Nucleus accumbens (tissue), 56 donors: ENCODE measurements at regions not wholly inside any gene's neighbourhood (a gene's known extent, or its start where the extent isn't known, plus 50 kb on each side); places are given as distances from the start of the nearest gene placed in this dataset.

Experiments used
- DNase-seq, 56 donors: peaks; one replicate each; lab custom pipeline; 2025; lab: John Stamatoyannopoulos, UW

DNA sequence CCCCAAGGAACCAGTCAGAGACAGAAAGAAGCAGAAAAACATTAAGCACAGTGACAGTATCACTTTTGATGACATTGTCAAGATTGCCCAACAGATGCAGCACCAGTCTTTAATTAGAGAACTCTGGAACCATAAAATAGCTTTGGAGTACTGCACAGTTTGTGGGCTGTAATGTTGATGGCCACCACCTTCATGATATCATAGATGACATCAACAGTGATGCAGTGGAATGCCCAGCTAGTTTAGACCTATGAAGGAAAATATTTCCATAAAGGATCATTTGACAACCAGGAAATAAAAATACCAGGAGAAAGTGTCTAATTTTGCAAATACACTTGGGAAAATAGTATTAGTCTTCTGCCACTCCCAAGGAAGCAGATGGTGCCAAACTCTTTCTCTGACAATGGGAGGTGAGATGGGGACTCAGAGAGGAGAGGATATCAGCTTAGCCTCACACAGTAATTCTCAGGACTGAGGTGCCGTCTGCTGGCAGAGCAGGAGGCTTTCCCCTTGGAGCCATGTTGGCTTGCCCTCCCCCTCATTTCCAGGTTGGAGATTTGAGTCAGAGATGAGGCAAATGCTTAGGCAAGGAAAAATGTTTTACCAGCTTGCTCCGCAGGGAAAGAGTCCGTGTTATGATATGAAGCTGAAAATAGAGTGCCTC, 107.5 kb upstream of the CELF4 start:
- peak in 2 of 56 donors; percentile 12 to 33 for DNase-seq

DNA sequence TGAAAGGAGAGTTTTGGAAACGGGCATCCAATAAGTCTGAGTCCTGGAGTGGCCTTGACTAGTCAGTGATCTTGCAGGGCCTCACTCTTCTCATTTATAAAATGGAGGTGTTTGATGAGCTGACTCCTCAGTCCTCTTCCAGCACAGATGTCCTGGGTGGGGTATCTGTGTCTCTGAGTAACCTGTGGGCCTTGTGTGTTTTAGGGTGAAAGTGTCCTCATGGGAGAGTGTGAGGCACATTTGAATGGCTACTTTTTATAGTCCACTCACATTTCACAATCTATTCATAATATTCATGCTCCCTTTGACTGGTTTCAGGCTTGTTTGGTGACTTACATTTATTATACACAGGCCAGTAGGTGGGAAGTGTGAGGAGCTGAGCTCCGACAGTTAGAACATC, 106.4 kb upstream of the CELF4 start:
- no peak for DNase-seq

DNA sequence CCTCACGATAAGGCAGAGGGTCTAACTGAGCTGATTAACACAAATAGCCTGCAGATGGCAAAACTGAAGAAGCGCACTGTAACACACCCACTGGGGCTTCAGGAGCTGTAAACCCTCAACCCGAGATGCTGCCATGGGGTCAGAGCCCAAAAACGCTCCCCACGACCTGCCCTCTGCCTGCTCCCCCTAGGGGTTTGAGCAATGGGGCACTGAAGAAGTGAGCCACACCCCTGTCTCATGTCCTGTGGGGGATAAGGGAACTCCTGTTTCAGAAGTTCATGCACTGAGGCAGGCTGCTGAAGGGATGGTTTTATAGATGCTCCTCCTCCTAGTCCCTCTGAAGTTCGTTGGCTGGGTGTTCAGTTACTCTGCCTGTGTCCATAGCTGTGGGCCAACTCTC, 105.9 kb upstream of the CELF4 start:
- no peak for DNase-seq

DNA sequence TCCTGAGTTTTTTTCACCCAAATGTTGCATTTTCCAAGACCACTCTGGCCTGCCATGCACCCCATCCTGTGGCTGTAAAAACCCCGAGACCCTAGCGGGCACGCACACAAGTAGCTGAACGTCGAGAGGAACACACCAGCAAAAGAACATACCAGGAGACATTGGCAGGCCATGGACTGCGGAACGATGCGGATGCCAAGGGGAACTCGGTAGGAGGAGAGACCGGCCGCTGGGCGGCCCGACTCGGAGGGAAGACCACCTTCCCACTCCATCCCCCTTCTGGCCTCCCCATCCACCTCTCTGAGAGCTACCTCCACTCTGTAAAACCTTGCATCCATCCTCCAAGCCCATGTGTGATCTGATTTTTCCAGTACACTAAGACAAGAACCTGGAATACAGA, 105.5 kb upstream of the CELF4 start:
- no peak for DNase-seq

DNA sequence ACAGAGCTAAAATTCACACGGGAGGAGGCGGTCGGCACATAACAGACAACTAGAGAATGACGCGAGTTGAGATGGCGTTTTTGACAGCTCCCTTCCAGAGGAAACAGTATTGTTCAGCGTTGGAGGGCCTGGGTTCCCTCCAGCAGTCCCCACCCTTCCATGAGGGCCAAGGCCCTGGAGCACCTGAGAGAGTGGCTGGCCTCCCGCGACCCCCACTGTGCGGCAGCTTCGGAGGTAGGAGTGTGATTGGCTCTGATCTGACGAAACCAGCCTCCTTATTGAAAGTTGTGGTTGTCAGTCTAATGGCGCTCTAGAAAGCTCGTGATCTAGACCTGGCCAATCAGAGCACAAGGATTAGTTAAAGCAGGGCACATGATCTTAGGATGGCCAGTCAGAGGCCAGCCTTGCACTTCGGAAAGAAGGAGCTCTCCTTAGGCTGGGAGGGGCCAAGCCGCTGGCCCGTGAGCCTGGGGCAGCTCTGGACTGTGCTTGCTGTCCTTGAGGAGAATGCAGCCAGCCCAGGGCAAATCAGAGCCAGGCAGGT, 104.5 kb upstream of the CELF4 start:
- peak in 1 of 56 donors; percentile 15 for DNase-seq

DNA sequence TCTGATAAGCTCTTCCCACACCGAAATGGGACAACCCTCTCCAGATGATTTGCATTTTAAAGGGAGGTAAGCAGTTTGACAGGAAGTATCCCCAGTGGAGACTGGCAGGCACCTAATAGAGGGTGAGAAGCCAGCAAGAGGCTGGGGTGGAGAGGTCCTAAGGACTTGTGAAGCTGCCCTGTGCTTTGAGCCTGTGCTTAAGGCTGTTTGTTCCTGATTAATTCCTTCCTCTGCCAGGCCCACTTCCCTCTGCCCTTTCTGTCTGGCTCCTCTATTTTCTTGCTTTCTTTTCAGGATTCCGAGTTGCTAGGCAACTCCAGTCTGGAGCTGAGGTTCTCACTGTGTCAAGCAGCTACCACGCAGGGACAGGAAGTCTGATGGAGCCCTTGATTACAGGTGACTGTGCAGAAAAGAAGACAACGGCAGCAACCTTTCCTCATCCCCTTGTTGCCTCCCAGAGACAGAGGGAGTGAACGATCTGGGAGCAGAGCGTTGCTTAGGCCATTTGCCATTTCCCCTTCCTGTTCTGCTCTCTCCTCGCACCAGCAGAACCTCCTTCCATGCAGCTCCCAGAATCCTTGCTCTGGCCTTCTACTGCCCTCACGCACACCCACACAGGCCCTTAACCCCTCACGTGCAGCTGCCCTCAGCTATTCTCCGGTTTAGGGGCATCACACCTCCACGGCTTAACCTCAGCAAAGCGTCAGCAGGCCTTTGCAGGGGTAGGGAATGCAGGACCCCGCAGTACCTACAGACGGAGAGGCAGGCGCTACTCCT, 103.6 kb upstream of the CELF4 start:
- DNase-seq = peak in 26 of 56 donors; percentile 8 to 66 (median 34)

DNA sequence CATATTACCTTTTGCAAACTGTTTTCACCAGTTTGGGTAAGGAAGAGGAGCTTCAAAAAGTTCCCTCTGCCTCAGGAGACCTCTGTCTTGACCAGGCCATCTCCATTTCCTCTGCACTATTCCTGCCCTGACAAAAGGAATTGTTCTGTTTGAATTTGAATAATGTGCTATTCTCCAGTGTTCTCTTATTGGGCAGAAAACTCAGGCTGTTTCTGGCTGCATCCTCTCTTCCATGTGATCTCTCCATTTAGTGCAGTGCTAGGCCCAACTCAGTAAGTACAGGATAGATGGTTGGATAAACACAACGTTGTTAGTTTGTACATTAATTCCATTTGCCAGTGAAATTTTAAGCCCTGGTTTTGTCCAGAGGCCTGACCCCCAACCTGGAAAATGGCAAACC, 102.2 kb upstream of the CELF4 start:
- DNase-seq = no peak

DNA sequence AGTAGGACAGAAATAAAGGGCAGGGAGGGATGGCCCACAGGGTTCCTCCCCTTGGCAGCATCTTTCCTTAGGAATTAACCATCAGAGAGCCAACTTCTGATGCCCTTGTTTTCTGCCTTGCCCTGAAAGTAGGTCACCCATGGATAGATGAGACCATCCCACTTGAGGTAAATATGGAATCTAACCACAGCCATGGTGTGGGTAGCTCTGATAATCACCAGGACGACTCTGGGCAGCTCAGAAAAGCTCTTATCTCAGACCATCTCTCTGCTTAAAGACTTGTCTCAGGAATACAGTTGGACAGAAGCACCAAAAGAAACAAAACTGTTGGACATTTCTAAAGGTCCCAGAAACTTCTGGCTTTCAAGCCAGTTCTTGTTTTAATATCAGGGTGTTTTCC, 101.4 kb upstream of the CELF4 start:
- no peak for DNase-seq

DNA sequence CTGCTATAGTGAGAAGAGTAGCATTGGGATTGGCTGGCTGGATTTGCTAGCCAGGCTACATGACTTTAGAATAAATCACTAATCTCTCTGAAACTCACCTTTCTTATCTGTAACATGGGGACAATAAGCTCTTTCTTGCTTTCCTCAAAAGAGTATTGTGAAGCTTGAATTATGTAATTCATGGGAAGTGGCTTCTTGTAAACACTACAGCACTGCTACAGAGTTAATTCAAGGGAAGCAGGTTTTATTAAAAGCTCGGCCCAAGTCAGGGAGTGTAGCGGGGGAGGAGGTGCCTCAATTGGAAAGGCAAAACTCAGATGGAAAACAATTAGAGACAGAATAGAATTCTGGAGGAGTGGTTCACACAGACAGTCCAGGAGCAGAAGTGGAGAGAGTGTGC, 100.9 kb upstream of the CELF4 start:
- no peak for DNase-seq

DNA sequence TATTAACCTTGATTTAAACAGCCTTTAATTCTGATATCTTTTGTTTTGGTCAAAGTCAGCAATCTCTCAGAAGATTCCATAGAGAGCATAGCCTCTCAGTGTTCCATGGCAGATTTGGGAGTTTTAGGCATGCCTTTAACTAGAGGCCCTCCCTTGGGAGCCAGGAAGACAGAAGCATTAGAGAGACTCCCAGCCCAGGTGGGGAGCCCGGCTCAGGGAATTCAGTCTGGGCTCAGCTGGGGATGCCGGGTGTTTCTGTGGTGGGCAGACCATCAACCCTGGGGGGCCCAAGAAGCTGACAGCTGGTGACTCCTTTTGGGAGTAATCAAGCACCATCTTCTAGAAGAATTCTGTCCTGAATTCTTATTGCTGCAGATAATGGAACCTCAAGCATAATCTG, 99.7 kb upstream of the CELF4 start:
- DNase-seq = no peak

DNA sequence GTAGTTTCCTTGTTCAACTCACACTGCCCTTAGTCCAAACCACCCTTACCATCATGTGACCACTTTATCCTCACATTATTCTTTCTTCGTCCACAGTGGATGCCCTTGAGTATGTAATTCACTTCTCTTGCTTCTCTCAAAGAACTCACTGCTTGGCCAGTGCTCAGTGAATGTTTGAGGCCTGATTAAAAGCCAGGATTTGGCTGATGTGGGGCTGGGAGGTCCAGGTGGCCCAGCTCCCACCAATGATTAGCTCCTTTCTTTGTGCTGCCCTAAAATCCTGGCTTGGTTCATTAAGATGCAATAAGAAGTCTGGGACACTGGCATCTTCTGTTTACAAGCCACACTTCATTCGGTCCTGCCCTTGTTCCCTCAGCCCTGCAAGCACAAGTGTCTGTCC, 97.8 kb upstream of the CELF4 start:
- DNase-seq = peak in 19 of 56 donors; percentile 5 to 71 (median 42)

DNA sequence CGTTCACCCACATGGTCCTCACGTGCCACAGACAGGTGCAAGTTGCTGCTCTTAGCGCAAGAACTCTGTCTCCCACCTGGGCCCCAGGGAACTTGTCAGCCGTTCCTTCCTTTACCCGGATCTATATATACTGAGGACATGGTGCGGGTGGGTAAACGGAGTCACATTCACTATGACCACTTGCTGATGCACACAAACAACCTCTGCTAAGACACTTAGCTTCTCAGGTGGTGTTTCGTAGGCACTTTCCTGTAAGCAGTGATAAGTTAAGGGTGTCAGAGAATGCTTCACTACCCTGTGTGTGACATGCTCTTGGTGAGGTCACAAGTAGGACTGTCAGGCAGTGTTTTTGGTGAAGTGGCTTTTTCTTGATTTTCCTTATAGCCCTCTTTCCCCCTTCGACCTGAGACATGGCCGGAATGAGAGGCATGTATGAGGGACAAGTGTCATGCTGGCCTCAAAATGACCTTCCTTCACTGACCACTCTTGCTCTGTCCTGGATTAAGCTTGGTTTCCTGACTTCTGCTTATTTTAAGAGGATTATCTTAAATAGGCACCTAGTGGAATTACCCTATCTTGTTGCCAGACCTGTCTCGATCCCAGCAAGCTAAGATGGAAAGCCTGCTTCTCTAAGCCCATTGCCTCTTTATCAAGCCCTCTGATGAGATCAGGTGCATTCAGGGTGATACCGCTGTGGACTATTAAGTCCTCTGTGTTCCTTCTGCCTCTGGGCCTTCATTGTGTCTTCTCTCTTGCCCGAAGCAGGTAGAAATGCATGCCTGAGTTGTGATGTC, 97.1 kb upstream of the CELF4 start:
- no peak for DNase-seq

DNA sequence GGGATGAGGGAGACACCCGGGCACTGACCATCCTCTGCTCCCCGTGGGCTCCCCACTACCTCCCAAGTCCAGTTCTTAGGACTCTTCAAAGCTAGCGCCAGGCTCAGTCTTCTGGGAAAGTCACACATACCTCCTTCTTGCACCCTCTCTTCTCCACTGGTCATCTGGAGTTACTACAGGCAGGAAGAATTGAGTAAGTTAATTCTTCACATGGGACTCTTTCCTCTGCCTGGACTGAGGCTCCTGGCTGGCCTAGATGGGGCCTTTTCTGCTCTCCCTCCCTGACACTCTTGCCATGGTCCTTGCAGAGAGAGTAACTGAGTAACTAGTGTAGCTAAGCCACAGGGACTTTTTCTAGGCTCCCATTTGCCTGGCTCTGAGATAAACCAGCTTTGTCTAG, 96.5 kb upstream of the CELF4 start:
- DNase-seq = no peak

DNA sequence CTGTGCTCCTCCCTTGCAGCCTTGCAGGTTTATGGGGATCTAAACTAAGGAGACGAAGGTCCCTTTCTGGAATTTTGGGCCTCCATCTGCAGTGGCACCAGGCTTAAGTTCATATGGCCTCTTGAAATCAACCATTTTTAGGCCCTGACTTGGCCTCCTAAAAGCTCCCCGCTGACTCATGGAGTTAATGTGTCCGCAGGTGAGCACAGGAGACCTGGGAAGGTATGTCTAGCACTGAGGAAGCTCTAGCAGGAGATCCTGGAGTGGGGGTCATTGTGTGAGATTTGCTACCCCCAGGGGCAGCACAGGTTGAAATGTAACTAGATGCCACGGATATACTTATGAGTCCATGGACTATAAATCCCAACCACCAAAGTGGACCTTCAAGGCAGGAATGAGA, 95.9 kb upstream of the CELF4 start:
- DNase-seq = no peak

DNA sequence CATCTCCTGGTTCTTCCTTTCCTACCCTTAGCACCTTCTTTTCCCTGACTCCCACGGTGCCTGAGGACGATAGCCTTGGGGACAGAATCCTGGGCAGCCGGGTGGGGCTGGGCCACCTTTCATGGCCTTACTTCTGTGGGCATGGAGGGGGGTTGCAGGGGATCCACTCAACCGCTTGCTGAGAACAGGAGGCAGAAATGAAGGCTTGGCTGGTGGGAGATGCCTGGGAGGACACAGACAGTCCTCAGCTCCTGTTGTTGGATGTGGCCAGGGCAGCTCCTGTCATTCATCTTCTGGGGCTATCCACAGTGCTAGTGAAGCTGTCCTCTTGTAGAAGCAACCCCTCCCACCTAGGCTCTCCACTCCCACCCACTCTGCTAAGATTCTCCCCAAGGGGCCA, 95.5 kb upstream of the CELF4 start:
- DNase-seq = no peak

DNA sequence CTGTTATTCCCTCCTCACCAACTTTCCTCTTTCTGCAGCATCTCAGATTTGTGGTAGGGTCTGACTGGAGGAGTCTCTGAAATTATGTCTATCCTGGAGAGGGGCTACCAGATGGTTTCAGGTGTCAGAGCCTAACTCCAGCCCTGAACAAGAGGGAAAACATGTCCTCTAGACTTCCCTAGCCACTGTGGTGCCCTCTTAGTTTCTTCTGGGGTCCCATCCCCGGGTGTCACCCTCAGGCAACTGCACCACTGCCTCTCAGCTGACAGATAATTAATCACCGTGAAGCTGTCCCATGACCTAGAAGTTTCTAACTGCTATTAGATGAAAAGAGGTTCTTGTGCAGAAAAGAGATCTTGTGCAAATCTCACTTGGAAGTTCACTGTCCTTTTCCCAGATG, 95.1 kb upstream of the CELF4 start:
- no peak for DNase-seq

DNA sequence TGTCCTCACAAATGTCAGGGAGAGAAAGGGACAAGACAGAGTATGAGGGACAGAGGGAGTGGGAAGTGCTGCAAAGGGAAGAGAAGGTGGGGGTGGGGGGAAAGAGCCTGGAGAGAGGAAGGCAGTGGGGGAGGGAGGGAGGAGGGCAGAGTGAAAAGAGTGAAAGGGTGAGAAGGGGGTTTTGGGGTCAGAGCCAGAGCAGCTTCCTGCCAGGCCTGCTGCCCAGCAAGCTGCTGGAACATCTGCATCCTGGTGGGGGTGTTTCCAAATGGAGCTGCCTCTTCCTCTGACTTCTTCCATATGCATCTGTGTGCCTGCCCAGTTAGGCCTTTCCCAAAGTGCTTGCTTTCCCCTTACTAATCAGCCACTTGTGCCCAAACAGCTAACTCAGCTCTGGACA, 94.3 kb upstream of the CELF4 start:
- no peak for DNase-seq

DNA sequence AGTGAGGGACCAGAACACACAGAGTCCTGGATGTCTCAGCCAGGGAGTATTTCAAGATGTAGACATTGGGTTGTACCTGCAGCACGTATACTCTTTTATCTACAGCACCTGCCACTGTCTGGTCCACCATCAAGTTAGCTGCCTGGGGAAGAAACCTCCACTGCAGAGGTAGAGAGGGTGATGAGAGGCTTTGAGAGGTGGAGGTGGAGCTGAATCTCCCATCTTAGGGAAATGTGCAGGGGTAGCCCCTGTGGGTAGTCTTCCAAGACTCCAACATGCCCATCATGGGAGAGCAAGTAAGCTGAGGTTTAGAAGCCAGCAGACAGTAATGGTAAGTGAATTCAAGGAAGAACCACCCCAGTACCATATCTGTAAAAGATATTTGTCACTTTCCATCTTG, 93.3 kb upstream of the CELF4 start:
- no peak for DNase-seq

DNA sequence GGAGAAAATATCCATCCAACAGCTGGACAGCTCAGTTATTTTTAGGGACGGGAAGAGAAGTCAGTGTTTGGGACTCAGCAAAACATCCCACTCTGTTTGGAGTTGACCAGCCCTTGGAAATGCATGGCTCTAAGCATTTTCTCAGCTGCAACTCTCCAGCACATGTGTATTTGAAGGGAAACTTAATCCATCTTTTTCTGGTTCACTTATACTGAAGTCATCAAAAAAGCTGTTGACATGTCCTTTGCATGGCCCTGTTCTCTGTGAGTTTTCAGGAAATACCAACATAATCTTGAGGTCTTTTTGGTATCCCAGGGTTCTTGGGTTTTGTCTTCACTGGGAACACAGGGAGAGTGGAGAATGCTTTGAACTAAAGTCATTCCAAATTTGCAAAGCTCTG, 91.9 kb upstream of the CELF4 start:
- DNase-seq = no peak

DNA sequence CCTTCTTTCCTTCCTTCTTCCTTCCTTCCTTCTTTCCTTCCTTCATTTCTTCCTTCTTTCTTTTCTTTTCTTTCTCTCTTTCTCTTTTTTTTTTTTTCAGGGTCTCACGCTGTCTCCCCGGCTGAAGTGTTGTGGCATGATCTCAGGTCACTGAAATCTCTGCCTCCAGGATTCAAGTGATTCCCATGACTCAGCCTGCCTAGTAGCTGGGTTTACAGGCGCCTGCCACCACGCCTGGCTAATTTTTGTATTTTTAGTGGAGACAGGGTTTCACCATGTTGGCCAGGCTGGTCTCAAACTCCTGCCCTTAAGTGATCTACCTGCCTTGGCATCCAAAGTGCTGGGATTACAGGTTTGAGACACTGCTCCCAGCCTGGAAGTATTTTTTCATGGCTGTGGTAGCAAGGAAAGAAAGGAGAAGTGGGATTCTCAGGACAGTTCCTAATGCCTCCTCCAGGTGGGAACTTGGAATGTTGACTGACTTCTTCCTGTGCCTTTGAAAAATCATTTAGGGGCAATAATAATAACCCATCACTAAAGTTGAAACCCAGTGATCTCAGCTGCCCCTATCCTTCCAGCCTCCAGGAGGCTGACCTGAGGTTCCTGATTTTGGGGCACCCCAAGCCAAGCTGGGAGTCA, 89.3 kb upstream of the CELF4 start:
- DNase-seq = no peak

DNA sequence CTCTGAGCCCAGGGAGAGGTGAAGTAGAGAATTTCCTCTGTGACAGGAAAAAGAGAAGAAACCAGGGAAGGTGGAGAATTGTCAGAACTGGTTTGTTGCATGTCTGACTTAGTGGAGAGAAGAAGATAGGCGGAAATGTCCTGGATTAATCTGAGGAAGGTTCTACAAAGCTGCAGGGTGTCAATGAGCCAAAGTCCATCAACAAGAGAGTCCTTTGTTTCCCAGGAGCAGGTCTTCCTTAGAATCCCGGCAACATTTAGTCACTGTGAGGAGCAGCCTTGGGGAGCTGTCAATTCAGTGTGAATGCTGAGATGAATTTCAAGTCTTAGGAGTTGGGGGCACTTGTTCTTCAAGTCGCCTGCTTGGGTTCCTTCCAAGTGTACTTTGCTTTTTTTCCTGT, 88.4 kb upstream of the CELF4 start:
- no peak for DNase-seq
